ENCODE measurements at regions not wholly inside any gene's neighbourhood (a gene's known extent, or its start where the extent isn't known, plus 50 kb on each side); places are given as distances from the start of the nearest gene placed in this dataset.

DNA sequence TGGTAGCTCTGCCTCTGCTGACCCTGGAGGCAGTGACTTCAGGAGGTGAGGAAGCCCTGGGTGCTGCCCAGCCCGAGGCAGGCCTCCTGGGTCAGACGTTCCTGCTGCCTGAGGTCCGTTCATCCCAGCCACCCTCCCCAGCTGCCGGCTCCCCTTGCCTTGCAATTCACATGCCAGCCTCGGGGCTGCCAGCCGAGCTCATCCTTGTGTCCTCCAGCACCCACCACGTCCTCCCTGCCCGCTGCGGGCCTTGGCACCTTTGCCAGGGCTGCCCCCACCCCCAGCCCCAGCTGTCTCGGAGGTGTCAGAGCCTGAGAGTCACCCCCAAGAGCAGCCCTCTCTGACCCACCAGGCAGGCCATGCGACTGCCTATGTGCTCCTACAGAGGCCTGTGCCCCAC lies 162.1 kb upstream of the RNF32 start:
- TF ChIP-seq, protein P1, sequence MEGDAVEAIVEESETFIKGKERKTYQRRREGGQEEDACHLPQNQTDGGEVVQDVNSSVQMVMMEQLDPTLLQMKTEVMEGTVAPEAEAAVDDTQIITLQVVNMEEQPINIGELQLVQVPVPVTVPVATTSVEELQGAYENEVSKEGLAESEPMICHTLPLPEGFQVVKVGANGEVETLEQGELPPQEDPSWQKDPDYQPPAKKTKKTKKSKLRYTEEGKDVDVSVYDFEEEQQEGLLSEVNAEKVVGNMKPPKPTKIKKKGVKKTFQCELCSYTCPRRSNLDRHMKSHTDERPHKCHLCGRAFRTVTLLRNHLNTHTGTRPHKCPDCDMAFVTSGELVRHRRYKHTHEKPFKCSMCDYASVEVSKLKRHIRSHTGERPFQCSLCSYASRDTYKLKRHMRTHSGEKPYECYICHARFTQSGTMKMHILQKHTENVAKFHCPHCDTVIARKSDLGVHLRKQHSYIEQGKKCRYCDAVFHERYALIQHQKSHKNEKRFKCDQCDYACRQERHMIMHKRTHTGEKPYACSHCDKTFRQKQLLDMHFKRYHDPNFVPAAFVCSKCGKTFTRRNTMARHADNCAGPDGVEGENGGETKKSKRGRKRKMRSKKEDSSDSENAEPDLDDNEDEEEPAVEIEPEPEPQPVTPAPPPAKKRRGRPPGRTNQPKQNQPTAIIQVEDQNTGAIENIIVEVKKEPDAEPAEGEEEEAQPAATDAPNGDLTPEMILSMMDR (IDR thresholded peaks at IDR 0.05 in 8 of 11, conservative IDR thresholded peaks at IDR 0.05 in 3 of 11), result no peak
- no peak for TF ChIP-seq POLR2A (IDR thresholded peaks at IDR 0.05)
- no peak for TF ChIP-seq POLR2AphosphoS5 (IDR thresholded peaks at IDR 0.05)
